ENCODE measurements at regions not wholly inside any gene's neighbourhood (a gene's known extent, or its start where the extent isn't known, plus 50 kb on each side); places are given as distances from the start of the nearest gene placed in this dataset.

GRCh38 chr11:79809487-79809886, 368.7 kb upstream of the TENM4 start:
- Histone ChIP-seq H3K18ac (ENCODE audit: insufficient read length, low read depth, low read length) (no peak overlapping the region), H3K27ac (ENCODE audit: insufficient read length, low read depth, low read length) (no peak overlapping the region), H3K79me2 (ENCODE audit: insufficient read depth, low read length) (no peaks in the 10 kb centered on the region), H3K23me2 (ENCODE audit: insufficient read length, low read depth, low read length, poor library complexity, severe bottlenecking) (no peaks in the 10 kb centered on the region), H3K9ac (ENCODE audit: extremely low read depth, insufficient read length, low read length) (no peak overlapping the region), H2BK15ac (ENCODE audit: low read depth, low read length) (no peak overlapping the region), H2BK5ac (ENCODE audit: insufficient read length, low read length) (no peak overlapping the region), H3K27me3 (ENCODE audit: insufficient read depth, low read length) (no peaks in the 10 kb centered on the region), H3T11ph (ENCODE audit: low read length) (no peak overlapping the region), H4K20me1 (ENCODE audit: control insufficient read depth, insufficient read depth, insufficient read length) (no peaks in the 10 kb centered on the region), H4K5ac (ENCODE audit: insufficient read length, low read depth, low read length) (no peak overlapping the region), H2AFZ (ENCODE audit: low read length) (no peak overlapping the region), H3K79me1 (ENCODE audit: insufficient read depth, low read depth, low read length, poor library complexity, severe bottlenecking) (no peaks in the 10 kb centered on the region), H3K9me3 (ENCODE audit: control insufficient read depth, low read depth, low read length) (no peaks in the 10 kb centered on the region), H3K4me1 (ENCODE audit: insufficient read depth, low read length) (no peaks in the 10 kb centered on the region), H3K23ac (ENCODE audit: insufficient read length, low read depth, low read length) (no peak overlapping the region), H4K91ac (ENCODE audit: insufficient read length, low read depth, low read length) (no peak overlapping the region), H2BK12ac (ENCODE audit: insufficient read length, low read depth, low read length) (no peak overlapping the region), H2BK120ac (ENCODE audit: low read depth, low read length, poor library complexity, severe bottlenecking) (no peak overlapping the region), H3K14ac (ENCODE audit: insufficient read depth, low read length) (no peak overlapping the region), H2BK20ac (ENCODE audit: low read depth, low read length, poor library complexity, severe bottlenecking) (no peak overlapping the region), H2AK5ac (ENCODE audit: insufficient read length, low read length) (no peak overlapping the region), H4K8ac (replicated peaks; ENCODE audit: insufficient read length, low read depth, low read length) (no peak overlapping the region), H3K4me2 (ENCODE audit: insufficient read depth, insufficient read length, low read length) (no peak overlapping the region), H3K56ac (ENCODE audit: insufficient read length, low read depth, low read length) (no peak overlapping the region), H3K4ac (ENCODE audit: low read depth, low read length) (no peak overlapping the region)
- Mint-ChIP-seq H3K4me3 (no peak overlapping the region), H3K27ac (no peak overlapping the region), H3K9me3 (peaks cover 6 to 7% of the 10 kb centered on the region in 2 experiments; a peak in 3 of 5 replicates), H3K27me3 (ENCODE audit: low read depth) (no peaks in the 10 kb centered on the region), H3K36me3 (ENCODE audit: insufficient read depth in 1 of 3, low read depth in 3 of 3) (no peaks in the 10 kb centered on the region), H3K4me1 (no peaks in the 10 kb centered on the region)
- WGBS (ENCODE audit: extremely low coverage, insufficient read length, low lambda C conversion rate): no CpG with 5 or more reads among the region's 2 CpGs
- no peak for DNase-seq
- TF ChIP-seq, protein P1, sequence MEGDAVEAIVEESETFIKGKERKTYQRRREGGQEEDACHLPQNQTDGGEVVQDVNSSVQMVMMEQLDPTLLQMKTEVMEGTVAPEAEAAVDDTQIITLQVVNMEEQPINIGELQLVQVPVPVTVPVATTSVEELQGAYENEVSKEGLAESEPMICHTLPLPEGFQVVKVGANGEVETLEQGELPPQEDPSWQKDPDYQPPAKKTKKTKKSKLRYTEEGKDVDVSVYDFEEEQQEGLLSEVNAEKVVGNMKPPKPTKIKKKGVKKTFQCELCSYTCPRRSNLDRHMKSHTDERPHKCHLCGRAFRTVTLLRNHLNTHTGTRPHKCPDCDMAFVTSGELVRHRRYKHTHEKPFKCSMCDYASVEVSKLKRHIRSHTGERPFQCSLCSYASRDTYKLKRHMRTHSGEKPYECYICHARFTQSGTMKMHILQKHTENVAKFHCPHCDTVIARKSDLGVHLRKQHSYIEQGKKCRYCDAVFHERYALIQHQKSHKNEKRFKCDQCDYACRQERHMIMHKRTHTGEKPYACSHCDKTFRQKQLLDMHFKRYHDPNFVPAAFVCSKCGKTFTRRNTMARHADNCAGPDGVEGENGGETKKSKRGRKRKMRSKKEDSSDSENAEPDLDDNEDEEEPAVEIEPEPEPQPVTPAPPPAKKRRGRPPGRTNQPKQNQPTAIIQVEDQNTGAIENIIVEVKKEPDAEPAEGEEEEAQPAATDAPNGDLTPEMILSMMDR (conservative IDR thresholded peaks at IDR 0.05): no peak

Data from H9 (cell line).